Lung (tissue), 11 donors: ENCODE measurements at regions not wholly inside any gene's neighbourhood (a gene's known extent, or its start where the extent isn't known, plus 50 kb on each side); places are given as distances from the start of the nearest gene placed in this dataset.

Experiments used
- ATAC-seq: fragments of 200-7000 bp; cut with Tn5 transposase; one replicate; pipeline ENCODE4 v1.9.1; 2020; ENCODE audit warnings: moderate number of reproducible peaks; ENCODE audit not compliant: insufficient read depth, low FRiP score
- DNase-seq, 3 donors: peaks; one replicate each; pipeline ENCODE4 v3.0.0-alpha.2; 2013 to 2017
- H3K27ac ChIP-seq, 2 donors: one replicate each; pipeline ENCODE4 v1.5.1; 2013; ENCODE audit warnings: mild to moderate bottlenecking in 2 of 2, moderate library complexity in 2 of 2, control low read depth in 1 of 2, inconsistent platforms in 1 of 2, low read depth in 1 of 2, low read length in 1 of 2
- H3K27me3 ChIP-seq, 3 donors: one replicate each; pipeline ENCODE4 v1.5.1; 2013; ENCODE audit warnings: low read length in 2 of 3; ENCODE audit not compliant: control insufficient read depth in 3 of 3, insufficient read depth in 3 of 3
- H3K36me3 ChIP-seq, 4 donors: one replicate each; pipeline ENCODE4 v1.5.1; 2013; ENCODE audit warnings: low read length in 4 of 4, mild to moderate bottlenecking in 1 of 4, moderate library complexity in 1 of 4; ENCODE audit not compliant: control insufficient read depth in 4 of 4, insufficient read depth in 4 of 4
- H3K4me1 ChIP-seq, 5 donors: one replicate each; pipeline ENCODE4 v1.5.1; 2013; ENCODE audit warnings: low read length in 5 of 5, mild to moderate bottlenecking in 2 of 5, moderate library complexity in 1 of 5; ENCODE audit not compliant: control insufficient read depth in 5 of 5, insufficient read depth in 5 of 5
- H3K4me3 ChIP-seq: one replicate; pipeline ENCODE4 v1.5.1; 2013; ENCODE audit warnings: mild to moderate bottlenecking, control low read depth, moderate library complexity
- H3K9ac ChIP-seq, 2 donors: one replicate each; pipeline ENCODE4 v1.5.1; 2013; ENCODE audit warnings: low read length in 2 of 2, control low read depth in 1 of 2; ENCODE audit not compliant: insufficient read depth in 1 of 2
- H3K9me3 ChIP-seq, 4 donors: one replicate each; pipeline ENCODE4 v1.5.1; 2013; ENCODE audit warnings: low read length in 3 of 4, mild to moderate bottlenecking in 1 of 4, moderate library complexity in 1 of 4; ENCODE audit not compliant: control insufficient read depth in 4 of 4, insufficient read depth in 3 of 4
- CTCF ChIP-seq: IDR thresholded peaks from 2 replicates; pipeline ENCODE4 v1.5.1; 2012; ENCODE audit warnings: mild to moderate bottlenecking; ENCODE audit errors: control extremely low read depth, extremely low read depth
- WGBS, 2 donors: extraction: QIAGEN DNeasy Blood & Tissue Kit; methylation state at CpG; one replicate each; pipeline ENCODE4 v1.1.7; 2013; 5-methylcytosine and 5-hydroxymethylcytosine counted together
- donor health status: control.
- donor health status: control.
- donor health status: Bipolar disorder and iron deficiency.
- donor health status: healthy.
- donor health status: DM: yes; HTN: yes; CAD: no.

GRCh38 chr2:126029316-126029715 lies 626.6 kb upstream of the GYPC start:
- Histone ChIP-seq H3K9ac (no peak overlapping the region), H3K27me3 (no peaks in the 10 kb centered on the region), H3K36me3 (no peaks in the 10 kb centered on the region), H3K9me3 (peaks cover 0 to 5% (median 0%) of the 10 kb centered on the region in 4 donors), H3K4me1 (no peaks in the 10 kb centered on the region), H3K27ac (no peak overlapping the region), H3K4me3 (no peak overlapping the region)
- no peak for ATAC-seq
- TF ChIP-seq CTCF = no peak
- DNase-seq = peak in 1 of 3 donors; percentile 13

- H3K4me1 ChIP-seq = no peaks in the 10 kb centered on the region
- H3K27ac ChIP-seq = no peak overlapping the region
- WGBS, 2 donors = 30 to 42% methylated on average over 2 of the region's 2 CpGs
- no peaks in the 10 kb centered on the region for H3K27me3 ChIP-seq
- ATAC-seq = no peak
- H3K36me3 ChIP-seq = no peaks in the 10 kb centered on the region
- TF ChIP-seq CTCF = no peak
- no peak for DNase-seq
- no peak overlapping the region for H3K9ac ChIP-seq
- no peaks in the 10 kb centered on the region for H3K9me3 ChIP-seq
- H3K4me3 ChIP-seq = no peak overlapping the region
Observed at GRCh38 chr2:126038861-126039260, 617.1 kb upstream of the GYPC start.

GRCh38 chr2:126041391-126042047 lies 614.4 kb upstream of the GYPC start:
- Histone ChIP-seq H3K9ac (no peak overlapping the region), H3K27ac (no peak overlapping the region), H3K36me3 (no peaks in the 10 kb centered on the region), H3K4me1 (no peaks in the 10 kb centered on the region), H3K27me3 (no peaks in the 10 kb centered on the region), H3K4me3 (no peak overlapping the region), H3K9me3 (no peaks in the 10 kb centered on the region)
- TF ChIP-seq CTCF = no peak
- 58 to 67% methylated on average over 3 of the region's 3 CpGs for WGBS, 2 donors
- DNase-seq (no peak), ATAC-seq (no peak)

- H3K4me3 ChIP-seq = no peak overlapping the region
- no peak for TF ChIP-seq CTCF
- no peaks in the 10 kb centered on the region for H3K4me1 ChIP-seq
- no peak overlapping the region for H3K27ac ChIP-seq
- H3K36me3 ChIP-seq = no peaks in the 10 kb centered on the region
- ATAC-seq = no peak
- H3K9me3 ChIP-seq = no peaks in the 10 kb centered on the region
- no peaks in the 10 kb centered on the region for H3K27me3 ChIP-seq
- no peak for DNase-seq
- H3K9ac ChIP-seq = no peak overlapping the region
Observed at GRCh38 chr2:126042089-126042488, 613.9 kb upstream of the GYPC start.
